ENCODE measurements at regions not wholly inside any gene's neighbourhood (a gene's known extent, or its start where the extent isn't known, plus 50 kb on each side); places are given as distances from the start of the nearest gene placed in this dataset.

- H3K9me3 Mint-ChIP-seq (ENCODE audit: unreplicated experiment): no peaks in the 10 kb centered on the region
- POLR2A ChIA-PET: no interaction called here
These were observed 181.6 kb downstream of the TRIM36 start for GRCh38 chr5:114988096-114988495.

GRCh38 chr5:114984796-114985195 is 184.9 kb downstream of the TRIM36 start:
- no peak for DNase-seq (ENCODE audit: unreplicated experiment)
- H3K9me3 Mint-ChIP-seq (ENCODE audit: unreplicated experiment): no peaks in the 10 kb centered on the region
- intact Hi-C loops (cut with micrococcal nuclease): no loop called here
- ChIA-PET CTCF (no interaction called here), POLR2A (no interaction called here)
- H3K4me3 Mint-ChIP-seq (ENCODE audit: unreplicated experiment): no peak overlapping the region
- no peak overlapping the region for H3K27ac Mint-ChIP-seq (ENCODE audit: low read depth, unreplicated experiment)
- BruUV-seq (replicated peaks): no TSS peak
- no peak for TF ChIP-seq CTCF (IDR thresholded peaks at IDR 0.05; ENCODE audit: unreplicated experiment)
- no peaks in the 10 kb centered on the region for H3K36me3 Mint-ChIP-seq (ENCODE audit: insufficient read depth, unreplicated experiment)
- H3K4me1 Mint-ChIP-seq (ENCODE audit: insufficient read depth, unreplicated experiment): no peaks in the 10 kb centered on the region
- H3K27me3 Mint-ChIP-seq (ENCODE audit: insufficient read depth, unreplicated experiment): peaks cover 12% of the 10 kb centered on the region

More at GRCh38 chr5:114988096-114988495, 181.6 kb downstream of the TRIM36 start:
- TF ChIP-seq CTCF (IDR thresholded peaks at IDR 0.05; ENCODE audit: unreplicated experiment): no peak
- CTCF ChIA-PET: no interaction called here
- no peak overlapping the region for H3K27ac Mint-ChIP-seq (ENCODE audit: low read depth, unreplicated experiment)
- no peaks in the 10 kb centered on the region for H3K4me1 Mint-ChIP-seq (ENCODE audit: insufficient read depth, unreplicated experiment)
- H3K27me3 Mint-ChIP-seq (ENCODE audit: insufficient read depth, unreplicated experiment): peaks cover 12% of the 10 kb centered on the region
- no peaks in the 10 kb centered on the region for H3K36me3 Mint-ChIP-seq (ENCODE audit: insufficient read depth, unreplicated experiment)
- intact Hi-C loops (cut with micrococcal nuclease): no loop called here
- no peak overlapping the region for H3K4me3 Mint-ChIP-seq (ENCODE audit: unreplicated experiment)
- BruUV-seq (replicated peaks): no TSS peak
- DNase-seq (ENCODE audit: unreplicated experiment): no peak

- intact Hi-C loops (cut with micrococcal nuclease): no loop called here
- Mint-ChIP-seq H3K27me3 (ENCODE audit: insufficient read depth, unreplicated experiment) (peaks cover 11% of the 10 kb centered on the region), H3K4me1 (ENCODE audit: insufficient read depth, unreplicated experiment) (no peaks in the 10 kb centered on the region), H3K36me3 (ENCODE audit: insufficient read depth, unreplicated experiment) (no peaks in the 10 kb centered on the region), H3K27ac (ENCODE audit: low read depth, unreplicated experiment) (no peak overlapping the region), H3K9me3 (ENCODE audit: unreplicated experiment) (no peaks in the 10 kb centered on the region), H3K4me3 (ENCODE audit: unreplicated experiment) (no peak overlapping the region)
- no peak for DNase-seq (ENCODE audit: unreplicated experiment)
- ChIA-PET POLR2A (no interaction called here), CTCF (interaction anchor here (0.5 to 0.6 kb wide), 2 partner anchors 9 to 332 kb away, joined by 3 read pairs; no protein-coding TSS in a partner anchor)
- TF ChIP-seq CTCF (IDR thresholded peaks at IDR 0.05; ENCODE audit: unreplicated experiment): no peak
- no TSS peak for BruUV-seq (replicated peaks)
These were observed 188.6 kb downstream of the TRIM36 start for GRCh38 chr5:114981111-114981510.

- H3K27ac Mint-ChIP-seq (ENCODE audit: low read depth, unreplicated experiment): no peak overlapping the region
- H3K9me3 Mint-ChIP-seq (ENCODE audit: unreplicated experiment): no peaks in the 10 kb centered on the region
- intact Hi-C loops (cut with micrococcal nuclease): no loop called here
- no peak for DNase-seq (ENCODE audit: unreplicated experiment)
- BruUV-seq (replicated peaks): no TSS peak
- ChIA-PET CTCF (no interaction called here), POLR2A (no interaction called here)
- H3K36me3 Mint-ChIP-seq (ENCODE audit: insufficient read depth, unreplicated experiment): no peaks in the 10 kb centered on the region
- H3K4me3 Mint-ChIP-seq (ENCODE audit: unreplicated experiment): no peak overlapping the region
- TF ChIP-seq CTCF (IDR thresholded peaks at IDR 0.05; ENCODE audit: unreplicated experiment): no peak
- H3K4me1 Mint-ChIP-seq (ENCODE audit: insufficient read depth, unreplicated experiment): no peaks in the 10 kb centered on the region
- peaks cover 16% of the 10 kb centered on the region for H3K27me3 Mint-ChIP-seq (ENCODE audit: insufficient read depth, unreplicated experiment)
These were observed 191.6 kb downstream of the TRIM36 start for GRCh38 chr5:114977979-114978573.

All from MCF 10A (cell line).